ENCODE measurements at regions not wholly inside any gene's neighbourhood (a gene's known extent, or its start where the extent isn't known, plus 50 kb on each side); places are given as distances from the start of the nearest gene placed in this dataset.

DNA sequence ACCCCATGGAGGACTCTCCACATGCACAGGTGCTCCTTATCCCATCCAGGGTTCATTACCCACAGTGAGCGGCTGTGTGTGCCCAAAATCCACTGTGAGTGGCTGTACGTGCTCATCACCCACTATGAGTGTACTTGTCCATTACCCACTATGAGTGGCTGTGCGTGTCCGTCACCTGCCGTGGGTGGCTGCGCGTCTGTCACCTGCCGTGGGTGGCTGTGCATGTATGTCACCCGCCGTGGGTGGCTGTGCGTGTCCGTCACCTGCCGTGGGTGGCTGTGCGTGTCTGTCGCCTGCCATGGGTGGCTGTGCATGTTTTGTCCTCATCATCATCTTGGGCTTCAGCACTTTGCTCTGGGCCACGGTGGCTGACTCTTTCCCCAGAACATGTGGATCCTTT lies 78.6 kb upstream of the FN1 start:
- no peak overlapping the region for H3K27ac Mint-ChIP-seq
- H3K9me3 Mint-ChIP-seq: no peaks in the 10 kb centered on the region
- DNase-seq (ENCODE audit: low spot score in 2 of 2) (no peak), ATAC-seq (no peak)
- H3K36me3 Mint-ChIP-seq: no peaks in the 10 kb centered on the region

DNA sequence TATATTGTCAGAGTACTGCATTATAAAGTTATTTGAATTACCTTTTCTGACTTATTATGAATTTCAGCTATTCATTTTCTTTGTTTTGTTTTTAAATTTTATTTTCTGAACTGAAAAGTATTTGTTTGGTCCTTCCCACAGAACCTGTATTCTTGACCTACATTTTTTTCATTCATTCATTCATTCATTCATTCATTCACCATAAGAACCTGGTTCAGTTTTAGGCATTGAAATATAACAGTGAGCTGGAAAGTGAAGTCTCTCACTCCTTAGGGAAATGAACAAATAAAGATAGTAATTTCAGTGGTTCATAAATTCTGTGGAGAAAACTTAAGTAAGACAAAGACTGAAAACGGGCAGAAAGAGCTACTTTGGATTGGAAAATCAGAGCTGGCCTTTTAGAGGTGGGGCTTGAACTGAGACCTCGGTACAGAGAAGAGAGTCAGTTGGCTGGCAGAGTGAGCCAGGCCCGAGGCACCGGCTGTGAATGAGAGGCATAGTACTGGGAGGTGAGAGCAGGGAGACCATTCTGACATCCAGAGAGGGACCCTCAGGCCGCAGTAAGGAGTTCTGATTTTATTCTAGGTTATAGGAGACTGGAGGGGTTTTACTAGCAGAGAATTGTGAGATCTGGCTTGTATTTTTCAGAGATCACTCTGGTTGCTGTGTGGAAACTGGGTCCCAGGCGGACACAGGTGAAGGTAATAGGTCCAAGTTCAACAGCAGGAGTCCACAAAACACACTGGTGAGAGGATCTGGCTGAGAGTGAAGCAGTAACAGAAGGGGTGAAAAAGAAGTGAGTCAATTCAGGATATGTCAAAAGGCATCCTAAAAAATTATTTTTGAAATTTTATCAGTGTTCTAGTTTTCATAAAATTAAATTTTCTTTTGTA lies 75.8 kb upstream of the FN1 start:
- Mint-ChIP-seq H3K36me3 (no peaks in the 10 kb centered on the region), H3K27ac (no peak overlapping the region), H3K9me3 (no peaks in the 10 kb centered on the region)
- ATAC-seq: no peak
- DNase-seq (ENCODE audit: low spot score in 2 of 2): no peak

DNA sequence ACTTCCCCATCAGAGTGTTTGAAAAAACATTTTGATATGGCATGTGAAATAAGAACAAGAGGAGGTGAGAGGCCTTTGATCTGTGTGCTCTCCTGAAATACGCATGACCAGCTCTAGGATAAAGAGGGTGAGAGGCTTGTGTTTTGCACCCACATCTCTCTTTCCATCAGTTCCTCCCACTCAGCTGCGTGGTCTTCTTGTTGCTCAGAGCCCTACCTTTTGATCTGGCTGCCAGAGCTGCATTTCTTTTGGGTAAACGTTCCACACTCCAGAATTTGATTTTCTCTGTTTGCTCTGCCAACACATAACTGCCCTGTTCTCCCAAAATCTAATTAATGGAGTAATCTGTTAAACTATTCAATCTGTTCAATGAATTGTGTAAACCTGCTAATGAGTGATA lies 72.0 kb upstream of the FN1 start:
- DNase-seq (ENCODE audit: low spot score in 2 of 2) (no peak), ATAC-seq (no peak)
- Mint-ChIP-seq H3K27ac (no peak overlapping the region), H3K9me3 (no peaks in the 10 kb centered on the region), H3K36me3 (no peaks in the 10 kb centered on the region)

DNA sequence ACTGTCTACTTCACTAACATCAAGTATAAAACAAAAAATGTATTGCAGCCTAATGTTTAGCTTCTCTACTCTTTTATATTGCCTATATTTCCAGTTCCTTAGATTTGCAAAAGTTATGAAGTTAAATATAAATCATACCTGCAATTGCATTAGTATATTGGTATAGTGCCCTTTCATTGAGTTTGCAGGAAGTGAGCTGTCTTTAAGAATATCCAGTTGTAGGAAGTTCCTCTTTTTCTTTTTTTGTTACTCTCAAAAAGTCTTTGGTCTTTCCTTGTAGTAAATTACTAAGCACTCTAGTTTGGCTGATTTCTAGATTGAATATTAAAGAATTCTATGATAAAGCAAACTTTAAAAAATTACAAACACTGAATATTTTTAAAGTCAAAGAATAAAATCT lies 71.3 kb upstream of the FN1 start:
- Mint-ChIP-seq H3K9me3 (no peaks in the 10 kb centered on the region), H3K27ac (no peak overlapping the region), H3K36me3 (no peaks in the 10 kb centered on the region)
- ATAC-seq (no peak), DNase-seq (ENCODE audit: low spot score in 2 of 2) (no peak)

DNA sequence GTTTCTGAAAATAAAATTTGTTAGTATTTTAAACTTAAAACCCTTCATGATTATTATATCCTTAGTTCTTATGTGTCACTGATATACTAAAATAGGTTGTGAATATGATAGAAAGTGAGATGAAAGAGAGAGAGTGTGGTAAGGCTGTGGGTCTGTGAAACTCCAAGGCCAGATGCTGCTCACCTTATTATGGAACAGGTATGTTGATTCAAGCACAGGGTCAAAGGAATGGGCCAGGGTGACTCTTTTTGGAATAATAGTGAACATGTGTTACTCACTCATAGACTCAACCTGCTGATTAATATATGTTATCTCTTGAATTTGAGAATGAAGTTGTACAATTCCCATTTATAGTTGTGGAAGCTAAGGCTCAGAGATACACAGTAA lies 70.7 kb upstream of the FN1 start:
- Mint-ChIP-seq H3K36me3 (no peaks in the 10 kb centered on the region), H3K27ac (no peak overlapping the region)
- DNase-seq (ENCODE audit: low spot score in 2 of 2): no peak

DNA sequence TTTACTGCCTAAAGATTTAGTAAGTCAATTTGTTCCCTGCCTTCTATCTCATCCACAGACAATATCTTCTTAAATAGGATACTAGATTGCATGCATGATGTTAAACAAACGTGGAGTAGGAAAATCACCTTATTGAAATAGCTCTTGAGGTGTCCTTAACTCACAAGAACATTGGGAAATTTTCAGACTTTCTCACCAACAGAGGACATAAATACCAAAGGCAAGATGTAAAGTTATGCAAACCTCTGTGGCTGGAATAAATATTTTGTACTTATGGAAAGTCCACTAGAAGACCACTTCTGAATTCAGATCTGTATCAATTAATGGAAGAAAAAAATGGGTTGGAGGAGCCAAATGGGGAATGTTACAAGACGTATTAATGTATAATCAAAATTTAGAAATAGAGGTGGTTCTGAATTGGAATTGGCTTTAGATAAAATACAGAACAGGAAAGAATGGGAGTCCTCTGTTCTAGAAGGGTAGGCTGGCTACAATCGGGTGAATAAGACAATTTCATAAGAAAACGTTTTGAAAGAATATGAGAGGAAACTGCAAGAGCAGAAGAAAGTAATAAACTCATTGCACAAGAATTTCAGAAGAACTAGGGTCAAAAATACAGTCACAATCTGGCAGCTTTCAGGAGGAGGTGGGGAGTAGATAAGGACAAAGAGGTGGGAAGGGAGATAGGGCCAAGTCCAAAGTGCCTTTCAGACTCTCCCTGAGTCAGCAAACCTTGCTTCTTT lies 69.3 kb upstream of the FN1 start:
- Mint-ChIP-seq H3K27ac (no peak overlapping the region), H3K36me3 (no peaks in the 10 kb centered on the region), H3K9me3 (no peaks in the 10 kb centered on the region)
- DNase-seq (ENCODE audit: low spot score in 2 of 2) (no peak), ATAC-seq (no peak)

More for the DNA sequence above, 70.7 kb upstream of the FN1 start:
- no peaks in the 10 kb centered on the region for H3K9me3 Mint-ChIP-seq
- no peak for ATAC-seq

DNA sequence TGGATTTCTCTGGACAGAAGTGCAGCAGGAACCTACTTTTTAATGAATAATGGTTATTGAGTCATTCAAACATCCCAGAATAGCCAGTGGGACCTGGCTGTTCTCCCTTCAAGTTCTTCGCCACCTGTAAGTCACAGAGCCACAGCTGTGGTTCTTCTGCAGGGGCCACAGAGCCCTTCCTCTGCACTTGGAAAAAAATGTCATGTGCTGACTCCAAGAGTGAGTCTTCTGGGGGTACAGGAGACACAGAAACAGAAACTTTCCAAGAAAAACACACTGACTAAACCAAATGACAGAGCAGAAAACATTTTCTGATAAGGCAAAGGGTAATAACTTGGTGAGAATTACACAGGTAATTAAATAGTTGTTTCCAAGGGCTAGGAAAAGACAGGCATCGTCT lies 68.7 kb upstream of the FN1 start:
- Mint-ChIP-seq H3K27ac (no peak overlapping the region), H3K9me3 (no peaks in the 10 kb centered on the region), H3K36me3 (no peaks in the 10 kb centered on the region)
- ATAC-seq (no peak), DNase-seq (ENCODE audit: low spot score in 2 of 2) (no peak)

DNA sequence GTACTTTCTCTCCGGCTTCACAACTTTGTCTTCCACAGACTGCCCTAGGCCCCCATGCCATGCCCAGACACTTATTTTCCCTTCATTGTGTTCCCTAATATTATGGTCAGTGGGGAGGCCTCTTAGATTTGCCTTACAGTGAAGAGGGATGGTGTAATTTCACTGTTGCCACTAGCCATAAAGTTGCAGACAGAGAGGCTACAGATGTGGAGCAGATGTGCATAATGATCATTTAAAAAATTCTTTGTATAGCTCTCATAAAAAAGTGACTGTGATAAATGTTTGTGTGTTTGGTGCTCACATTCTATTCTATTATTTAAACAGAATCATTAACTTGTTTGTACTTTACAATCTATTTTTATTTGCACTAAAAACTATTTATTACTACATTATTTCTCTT lies 67.5 kb upstream of the FN1 start:
- H3K36me3 Mint-ChIP-seq: peaks cover 0 to 5% of the 10 kb centered on the region in 2 donors
- DNase-seq (ENCODE audit: low spot score in 2 of 2) (no peak), ATAC-seq (no peak)
- no peaks in the 10 kb centered on the region for H3K9me3 Mint-ChIP-seq
- H3K27ac Mint-ChIP-seq: no peak overlapping the region

DNA sequence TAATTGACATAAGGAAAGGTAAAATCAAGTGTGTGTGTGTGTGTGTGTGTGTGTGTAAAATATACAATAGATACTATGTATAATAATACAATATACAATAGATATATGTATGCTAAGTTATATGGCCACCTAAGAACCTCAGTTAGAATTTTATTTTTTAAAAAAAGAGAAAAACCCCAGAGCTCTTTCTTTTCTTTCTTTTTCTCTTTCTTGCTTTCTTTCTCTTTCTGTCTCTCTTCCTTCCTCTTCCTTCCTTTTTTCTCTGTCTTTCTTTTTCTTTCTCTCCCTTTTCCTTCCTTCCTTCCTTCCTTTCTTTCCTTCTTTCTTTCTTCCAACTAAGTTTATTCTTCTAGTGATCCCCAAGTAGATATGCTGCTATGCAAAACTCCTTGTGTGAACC lies 64.6 kb upstream of the FN1 start:
- no peak for ATAC-seq
- Mint-ChIP-seq H3K9me3 (peaks cover 0 to 5% of the 10 kb centered on the region in 2 donors), H3K36me3 (peaks cover 0 to 10% of the 10 kb centered on the region in 2 donors), H3K27ac (no peak overlapping the region)
- DNase-seq (ENCODE audit: low spot score in 2 of 2): no peak

DNA sequence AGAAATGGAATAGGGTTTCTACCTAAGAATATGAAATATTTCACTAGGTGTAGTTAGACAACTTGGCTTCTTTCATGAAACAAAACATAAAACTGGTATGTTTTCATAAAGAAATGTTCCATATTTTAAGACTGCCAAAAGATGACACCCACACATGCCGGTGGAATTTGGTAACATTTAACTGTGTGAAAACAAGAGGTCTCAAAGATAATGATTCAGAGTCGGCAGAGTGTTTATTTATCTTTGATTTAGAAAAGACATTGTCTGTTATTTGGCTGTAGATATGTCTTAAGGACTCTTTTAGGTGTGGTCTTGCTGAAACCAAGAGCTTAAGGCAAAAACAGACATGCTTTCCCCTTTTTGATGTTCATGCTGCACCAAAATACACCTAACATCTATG lies 63.5 kb upstream of the FN1 start:
- ATAC-seq: no peak
- H3K27ac Mint-ChIP-seq: no peak overlapping the region
- DNase-seq (ENCODE audit: low spot score in 2 of 2): no peak
- peaks cover 0 to 5% of the 10 kb centered on the region in 2 donors for H3K9me3 Mint-ChIP-seq
- H3K36me3 Mint-ChIP-seq: peaks cover 0 to 10% of the 10 kb centered on the region in 2 donors

DNA sequence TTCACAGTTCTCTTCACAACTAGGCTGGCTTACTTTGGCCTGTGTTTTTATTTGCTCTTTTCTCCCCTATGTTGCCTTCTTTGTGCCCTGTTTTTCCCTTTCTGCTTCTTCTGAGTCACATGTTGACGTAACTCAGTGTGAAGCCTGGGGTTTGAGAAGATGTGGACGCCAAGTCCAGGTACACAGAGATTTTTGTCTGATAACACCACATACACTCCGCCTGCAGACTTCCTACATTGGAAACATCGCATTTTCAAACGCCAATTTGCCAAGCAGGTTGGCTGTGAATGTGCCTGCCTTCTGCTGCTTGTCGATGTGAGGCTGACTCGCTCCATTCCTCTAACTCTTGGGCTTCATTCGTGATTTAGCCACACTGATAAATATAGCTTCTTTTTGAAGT lies 62.6 kb upstream of the FN1 start:
- no peak overlapping the region for H3K27ac Mint-ChIP-seq
- H3K9me3 Mint-ChIP-seq: peaks cover 0 to 5% of the 10 kb centered on the region in 2 donors
- H3K36me3 Mint-ChIP-seq: peaks cover 0 to 10% of the 10 kb centered on the region in 2 donors
- ATAC-seq (no peak), DNase-seq (ENCODE audit: low spot score in 2 of 2) (no peak)

DNA sequence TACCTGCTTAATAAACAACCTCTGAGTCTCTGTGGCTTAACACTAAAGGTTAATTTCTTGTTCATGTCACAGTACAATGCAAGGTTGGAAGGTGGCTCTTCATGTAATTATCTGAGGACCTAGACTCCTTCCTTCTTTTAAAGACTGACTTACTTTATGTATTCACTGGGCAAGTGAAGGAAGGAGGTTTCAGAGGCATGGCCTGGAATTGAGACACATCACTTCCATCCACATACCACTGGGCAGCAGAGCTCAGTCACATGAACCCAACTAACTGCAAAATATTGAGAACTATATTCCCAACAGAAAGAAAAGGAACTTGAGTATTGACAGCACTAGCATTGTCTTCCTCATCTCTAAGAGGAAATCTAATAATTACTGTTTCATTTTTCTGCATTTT lies 57.5 kb upstream of the FN1 start:
- H3K9me3 Mint-ChIP-seq: peaks cover 2 to 5% of the 10 kb centered on the region in 2 donors
- H3K36me3 Mint-ChIP-seq: peaks cover 0 to 6% of the 10 kb centered on the region in 2 donors
- no peak for ATAC-seq
- DNase-seq (ENCODE audit: low spot score in 2 of 2): no peak
- H3K27ac Mint-ChIP-seq: no peak overlapping the region

DNA sequence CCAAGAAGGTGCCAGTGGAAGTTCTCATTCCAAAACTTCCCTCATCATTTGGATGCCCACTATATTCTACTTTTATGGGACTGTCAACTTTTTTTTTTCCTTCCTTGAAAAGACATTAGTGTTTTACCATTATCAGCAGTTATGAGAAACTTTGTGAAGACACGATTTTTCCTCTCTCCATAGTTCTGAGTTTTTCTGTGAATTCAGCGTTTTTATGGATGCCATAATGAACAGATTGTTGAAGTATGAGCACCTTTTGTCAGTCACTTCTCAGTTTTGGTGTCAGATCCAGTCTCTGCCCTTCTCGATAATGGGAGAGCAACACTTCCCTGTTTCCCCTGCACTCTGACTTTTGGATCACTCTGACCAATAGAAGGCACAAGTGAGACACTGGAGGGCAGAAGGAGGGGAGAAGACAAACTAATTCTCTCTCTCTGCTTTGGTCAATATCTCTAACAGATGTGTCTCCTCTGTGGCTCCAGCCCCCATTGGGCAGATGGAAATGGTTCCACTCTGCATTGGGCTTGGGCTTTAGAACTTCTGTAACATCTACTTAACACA lies 53.5 kb upstream of the FN1 start:
- no peak for ATAC-seq
- Mint-ChIP-seq H3K27ac (no peak overlapping the region), H3K36me3 (no peaks in the 10 kb centered on the region), H3K9me3 (peaks cover 0 to 4% of the 10 kb centered on the region in 2 donors)
- no peak for DNase-seq (ENCODE audit: low spot score in 2 of 2)

DNA sequence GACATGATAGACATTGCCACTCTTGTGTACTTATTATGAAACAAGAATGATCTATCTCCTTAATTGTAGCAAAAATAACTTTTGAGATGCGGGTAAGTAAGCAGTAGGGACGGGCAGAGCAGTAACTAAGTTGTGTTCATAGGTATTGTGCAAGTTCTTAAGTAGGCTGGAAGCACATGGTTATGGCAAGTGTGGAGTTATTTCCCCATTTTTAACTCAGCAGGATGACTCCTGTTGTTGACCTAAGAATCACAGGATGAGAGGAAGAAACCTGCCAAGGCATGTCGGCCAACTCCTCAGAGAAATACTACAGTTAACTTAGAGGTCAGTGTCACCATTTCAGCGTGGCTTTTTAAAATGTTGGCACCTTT lies 51.1 kb upstream of the FN1 start:
- H3K27ac Mint-ChIP-seq: no peak overlapping the region
- DNase-seq (ENCODE audit: low spot score in 2 of 2) (no peak), ATAC-seq (no peak)
- H3K36me3 Mint-ChIP-seq: no peaks in the 10 kb centered on the region
- H3K9me3 Mint-ChIP-seq: peaks cover 0 to 4% of the 10 kb centered on the region in 2 donors

DNA sequence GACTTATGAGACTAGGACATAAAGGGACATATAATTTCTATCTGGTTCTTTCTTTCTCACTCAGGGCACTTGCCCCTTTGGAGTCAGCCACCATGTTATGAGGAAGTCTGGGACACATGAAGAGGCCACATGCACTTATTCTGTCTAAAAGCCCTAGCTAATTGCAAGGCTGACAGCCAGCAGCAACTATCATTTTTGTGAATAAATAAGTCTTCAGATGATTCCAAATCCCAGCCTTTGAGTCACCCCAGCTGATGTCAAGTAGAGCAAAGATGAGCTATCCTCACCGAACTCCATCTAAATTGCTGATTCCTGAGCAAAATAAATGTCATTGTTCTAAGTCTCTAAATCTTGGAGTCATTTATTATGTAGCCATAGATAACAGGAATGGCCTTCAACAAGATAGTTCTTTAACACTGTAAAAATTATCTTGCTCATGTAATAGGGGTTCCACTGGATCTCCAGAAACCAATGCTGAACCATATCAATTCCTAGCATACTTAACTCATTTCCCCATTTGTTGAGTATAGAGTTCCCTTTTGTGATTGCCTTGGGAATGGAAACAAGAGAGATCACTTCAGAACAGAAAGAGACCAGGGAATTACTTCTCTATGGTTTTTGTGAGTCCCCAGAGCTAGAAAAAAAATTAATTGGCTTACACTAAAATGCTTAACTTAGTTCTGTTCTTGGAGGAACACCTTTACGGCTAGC lies 50.6 kb upstream of the FN1 start:
- peaks cover 0 to 4% of the 10 kb centered on the region in 2 donors for H3K9me3 Mint-ChIP-seq
- no peak overlapping the region for H3K27ac Mint-ChIP-seq
- DNase-seq (ENCODE audit: low spot score in 2 of 2): no peak
- H3K36me3 Mint-ChIP-seq: no peaks in the 10 kb centered on the region
- no peak for ATAC-seq

Data from activated naive CD4-positive, alpha-beta T cell treated with anti-CD3 and anti-CD28 coated beads, Interleukin-2, amount 50 U/mL, for 72 hours (primary cell).